ENCODE measurements at regions not wholly inside any gene's neighbourhood (a gene's known extent, or its start where the extent isn't known, plus 50 kb on each side); places are given as distances from the start of the nearest gene placed in this dataset.

DNA sequence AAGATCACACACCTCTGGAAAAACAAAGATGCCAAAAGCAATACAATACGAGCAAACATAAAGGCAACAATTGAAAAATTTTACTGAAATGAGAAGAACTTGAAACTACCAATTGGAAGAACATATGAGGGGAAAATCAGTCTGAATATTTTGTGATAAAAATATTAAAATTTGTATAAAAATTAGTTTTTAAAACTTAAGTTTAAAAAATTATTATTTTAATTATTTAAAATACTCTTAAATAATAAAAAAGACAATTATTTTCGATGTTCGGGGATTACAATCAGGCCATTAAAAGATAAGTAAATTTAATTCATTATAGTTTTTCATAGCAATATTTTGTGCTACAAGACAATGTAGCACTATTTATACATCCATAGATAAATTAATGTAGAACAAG, 1239.3 kb downstream of the AMY1C start:
- H3K9me3 ChIP-seq (ENCODE audit: severe bottlenecking), result no peaks in the 10 kb centered on the region
- H3K36me3 ChIP-seq, result no peaks in the 10 kb centered on the region
- TF ChIP-seq, protein P1, sequence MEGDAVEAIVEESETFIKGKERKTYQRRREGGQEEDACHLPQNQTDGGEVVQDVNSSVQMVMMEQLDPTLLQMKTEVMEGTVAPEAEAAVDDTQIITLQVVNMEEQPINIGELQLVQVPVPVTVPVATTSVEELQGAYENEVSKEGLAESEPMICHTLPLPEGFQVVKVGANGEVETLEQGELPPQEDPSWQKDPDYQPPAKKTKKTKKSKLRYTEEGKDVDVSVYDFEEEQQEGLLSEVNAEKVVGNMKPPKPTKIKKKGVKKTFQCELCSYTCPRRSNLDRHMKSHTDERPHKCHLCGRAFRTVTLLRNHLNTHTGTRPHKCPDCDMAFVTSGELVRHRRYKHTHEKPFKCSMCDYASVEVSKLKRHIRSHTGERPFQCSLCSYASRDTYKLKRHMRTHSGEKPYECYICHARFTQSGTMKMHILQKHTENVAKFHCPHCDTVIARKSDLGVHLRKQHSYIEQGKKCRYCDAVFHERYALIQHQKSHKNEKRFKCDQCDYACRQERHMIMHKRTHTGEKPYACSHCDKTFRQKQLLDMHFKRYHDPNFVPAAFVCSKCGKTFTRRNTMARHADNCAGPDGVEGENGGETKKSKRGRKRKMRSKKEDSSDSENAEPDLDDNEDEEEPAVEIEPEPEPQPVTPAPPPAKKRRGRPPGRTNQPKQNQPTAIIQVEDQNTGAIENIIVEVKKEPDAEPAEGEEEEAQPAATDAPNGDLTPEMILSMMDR (IDR thresholded peaks at IDR 0.05; ENCODE audit: low read depth, low read length), result no peak
- no peaks in the 10 kb centered on the region for H3K27me3 ChIP-seq (ENCODE audit: insufficient read depth, low read depth, severe bottlenecking)
- H3K27ac ChIP-seq, result no peak overlapping the region
- no peak for DNase-seq
- no peak overlapping the region for H3K4me3 ChIP-seq (ENCODE audit: low read depth, low read length)

GRCh38 chr1:104991702-104992101, 1242.0 kb downstream of the AMY1C start:
- DNase-seq, result no peak
- H3K36me3 ChIP-seq, result no peaks in the 10 kb centered on the region

GRCh38 chr1:105000793-105001192, 1251.1 kb downstream of the AMY1C start:
- no peak for DNase-seq
- TF ChIP-seq, protein P1 (IDR thresholded peaks at IDR 0.05; ENCODE audit: low read depth, low read length), result no peak
- Histone ChIP-seq H3K27ac (no peak overlapping the region), H3K9me3 (ENCODE audit: severe bottlenecking) (no peaks in the 10 kb centered on the region), H3K36me3 (no peaks in the 10 kb centered on the region), H3K27me3 (ENCODE audit: insufficient read depth, low read depth, severe bottlenecking) (no peaks in the 10 kb centered on the region), H3K4me3 (ENCODE audit: low read depth, low read length) (no peak overlapping the region)

More at GRCh38 chr1:104991702-104992101, 1242.0 kb downstream of the AMY1C start:
- TF ChIP-seq, protein P1 (IDR thresholded peaks at IDR 0.05; ENCODE audit: low read depth, low read length), result no peak
- Histone ChIP-seq H3K9me3 (ENCODE audit: severe bottlenecking) (no peaks in the 10 kb centered on the region), H3K27me3 (ENCODE audit: insufficient read depth, low read depth, severe bottlenecking) (no peaks in the 10 kb centered on the region), H3K27ac (no peak overlapping the region), H3K4me3 (ENCODE audit: low read depth, low read length) (no peak overlapping the region)

- no peaks in the 10 kb centered on the region for H3K27me3 ChIP-seq (ENCODE audit: insufficient read depth, low read depth, severe bottlenecking)
- no peak for DNase-seq
- H3K4me3 ChIP-seq (ENCODE audit: low read depth, low read length), result no peak overlapping the region
- H3K27ac ChIP-seq, result no peak overlapping the region
- H3K36me3 ChIP-seq, result no peaks in the 10 kb centered on the region
- TF ChIP-seq, protein P1 (IDR thresholded peaks at IDR 0.05; ENCODE audit: low read depth, low read length), result no peak
- H3K9me3 ChIP-seq (ENCODE audit: severe bottlenecking), result no peaks in the 10 kb centered on the region
These were observed 1254.8 kb downstream of the AMY1C start for GRCh38 chr1:105004515-105004914.

GRCh38 chr1:105005594-105006195, 1256.0 kb downstream of the AMY1C start:
- Histone ChIP-seq H3K4me3 (ENCODE audit: low read depth, low read length) (no peak overlapping the region), H3K27me3 (ENCODE audit: insufficient read depth, low read depth, severe bottlenecking) (no peaks in the 10 kb centered on the region), H3K36me3 (no peaks in the 10 kb centered on the region), H3K9me3 (ENCODE audit: severe bottlenecking) (no peaks in the 10 kb centered on the region), H3K27ac (no peak overlapping the region)
- no peak for DNase-seq
- TF ChIP-seq, protein P1 (IDR thresholded peaks at IDR 0.05; ENCODE audit: low read depth, low read length), result no peak

- no peak for DNase-seq
- TF ChIP-seq, protein P1 (IDR thresholded peaks at IDR 0.05; ENCODE audit: low read depth, low read length), result no peak
- no peak overlapping the region for H3K27ac ChIP-seq
- H3K36me3 ChIP-seq, result no peaks in the 10 kb centered on the region
- H3K27me3 ChIP-seq (ENCODE audit: insufficient read depth, low read depth, severe bottlenecking), result no peaks in the 10 kb centered on the region
- H3K9me3 ChIP-seq (ENCODE audit: severe bottlenecking), result no peaks in the 10 kb centered on the region
- no peak overlapping the region for H3K4me3 ChIP-seq (ENCODE audit: low read depth, low read length)
These were observed 1267.9 kb downstream of the AMY1C start for GRCh38 chr1:105017587-105017986.

Measured in WERI-Rb-1 (cell line).